Lung microvascular endothelial cell (primary cell): ENCODE measurements at regions not wholly inside any gene's neighbourhood (a gene's known extent, or its start where the extent isn't known, plus 50 kb on each side); places are given as distances from the start of the nearest gene placed in this dataset.
"Not testable (repeated sequence)": the region's sequence is repeated elsewhere in the genome, so short reads cannot be mapped to it uniquely, and the experiment has no call there.

Experiments used
- DNase-seq, 2 donors: peaks; one replicate each; pipeline versions ENCODE4 v3.0.0 to v3.0.0-alpha.2; 2010; ENCODE audit warnings: low read depth in 2 of 2

DNA sequence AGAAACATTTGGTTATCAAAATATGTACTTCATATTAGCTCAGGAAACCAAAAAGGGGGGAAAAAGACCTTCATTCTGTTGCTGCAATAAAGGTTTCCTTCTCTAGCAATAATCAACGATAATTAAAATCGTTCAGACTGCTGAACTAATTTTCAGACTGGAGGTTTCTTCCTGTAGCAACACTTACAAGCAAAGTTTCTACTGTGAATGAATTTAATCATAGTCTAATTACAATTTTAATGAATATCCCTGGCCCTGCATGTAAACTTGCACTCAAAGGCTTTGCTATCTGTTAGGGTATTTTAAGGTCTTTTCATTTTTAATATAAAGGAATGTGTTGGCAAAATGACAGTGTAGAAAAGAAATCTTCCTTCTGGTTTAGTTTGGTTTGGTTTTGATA is 265.2 kb downstream of the QDPR start:
- DNase-seq, result no peak

DNA sequence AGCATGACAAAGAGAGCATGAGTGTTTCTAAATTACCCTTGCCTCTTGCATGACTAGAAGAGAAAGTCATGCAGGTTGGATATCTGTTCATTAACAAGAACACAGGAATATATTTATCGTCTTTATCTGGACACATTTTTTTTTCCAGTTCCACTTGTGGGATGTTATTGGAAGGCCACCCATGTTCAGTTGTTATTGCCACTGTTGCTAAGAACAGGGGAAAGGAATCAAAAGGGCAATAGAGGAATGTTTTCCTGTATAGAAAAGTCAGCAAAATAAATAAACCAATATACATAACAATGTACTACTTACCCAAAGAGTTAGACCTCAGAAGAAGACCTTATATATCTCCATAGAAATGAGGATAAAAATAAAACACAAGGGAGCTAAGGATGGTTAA is 270.1 kb downstream of the QDPR start:
- peak in 1 of 2 donors; percentile 27 for DNase-seq

DNA sequence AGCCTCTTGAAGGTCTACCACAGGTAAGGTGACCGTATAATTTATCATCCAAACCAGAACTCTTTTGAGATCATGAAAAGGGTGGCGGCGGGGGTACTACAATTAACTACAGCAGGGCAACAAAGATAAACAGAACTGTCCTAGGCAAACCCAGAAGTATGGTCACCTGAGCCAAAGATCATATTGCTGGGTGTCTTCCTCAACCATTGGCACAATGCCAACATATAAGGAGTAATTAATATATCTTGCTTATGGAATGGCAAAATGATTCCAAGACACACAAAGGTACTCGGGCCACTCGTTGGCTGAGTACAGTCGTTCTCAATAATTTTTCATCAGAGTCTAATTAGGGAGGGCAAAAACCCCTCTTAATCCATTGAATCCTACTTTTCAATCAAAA is 273.3 kb downstream of the QDPR start:
- DNase-seq, result no peak

DNA sequence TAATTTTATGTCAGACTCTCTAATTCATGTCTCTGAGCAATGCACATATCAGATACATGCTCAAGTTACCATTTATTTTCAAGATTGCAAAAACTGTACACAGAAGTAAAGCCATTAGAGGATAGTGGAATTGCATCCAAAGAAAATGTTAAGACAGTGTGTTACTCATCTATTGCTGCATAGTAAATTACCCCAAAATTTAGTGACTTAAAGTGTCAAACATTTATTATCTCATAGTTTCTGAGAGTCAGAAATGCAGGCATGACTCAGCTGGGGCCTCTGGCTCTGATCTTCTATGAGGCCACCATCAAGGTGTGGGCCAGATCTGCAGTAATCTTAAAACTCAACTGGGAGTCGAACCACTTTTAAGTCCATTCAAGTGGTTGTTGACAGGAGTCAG is 275.2 kb downstream of the QDPR start:
- DNase-seq, result no peak

DNA sequence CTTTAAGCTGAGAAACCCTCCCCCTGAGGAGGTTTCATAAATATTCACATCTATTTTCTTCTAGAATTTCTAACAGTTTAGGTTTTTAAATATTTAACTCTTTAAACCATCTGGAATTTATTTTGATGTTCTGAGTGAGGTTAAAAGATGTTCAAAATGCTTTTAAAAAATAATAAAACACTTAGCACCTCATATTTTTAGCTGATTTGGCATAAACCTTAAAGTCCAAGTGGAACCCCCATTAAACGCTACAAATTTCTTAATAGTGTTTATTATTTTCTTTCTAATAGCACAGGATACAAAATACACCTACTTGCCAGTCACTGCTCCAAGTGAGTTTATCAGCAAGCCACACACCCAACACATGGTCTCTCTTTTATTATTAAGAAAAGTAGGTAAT is 277.2 kb downstream of the QDPR start:
- no peak for DNase-seq

DNA sequence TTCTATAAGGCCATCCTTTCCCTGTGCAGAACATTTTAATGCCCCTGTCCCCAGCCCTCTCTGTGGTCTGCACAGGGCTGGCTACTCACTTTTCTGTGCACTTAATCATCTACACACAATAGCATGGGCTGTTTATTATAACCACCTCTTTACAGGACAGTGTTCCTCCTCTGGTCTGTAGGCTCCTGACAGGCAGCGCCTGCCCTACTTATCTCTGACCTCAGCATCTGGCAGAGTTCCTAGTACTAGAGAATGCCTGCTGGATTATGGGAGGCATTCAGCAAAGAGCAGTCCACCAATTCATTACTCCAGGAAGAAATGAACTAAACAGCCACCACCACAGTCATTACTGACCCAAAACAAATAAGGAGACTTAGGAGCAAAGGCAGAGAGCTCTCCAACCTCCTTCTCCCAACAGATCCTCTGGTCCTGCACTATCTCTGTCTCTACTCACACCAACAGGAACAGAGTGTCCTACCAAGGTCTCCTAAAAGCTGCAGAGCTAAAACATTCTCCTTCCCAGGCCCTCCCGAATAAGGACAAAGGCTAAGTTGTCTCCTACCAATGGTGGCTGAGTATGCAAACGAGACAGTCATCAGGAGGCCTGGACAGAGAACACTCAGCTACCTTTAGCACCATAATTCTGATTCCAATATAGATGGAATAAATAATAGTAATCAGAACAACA is 279.2 kb downstream of the QDPR start:
- peak; percentile 6 to 54 for DNase-seq

DNA sequence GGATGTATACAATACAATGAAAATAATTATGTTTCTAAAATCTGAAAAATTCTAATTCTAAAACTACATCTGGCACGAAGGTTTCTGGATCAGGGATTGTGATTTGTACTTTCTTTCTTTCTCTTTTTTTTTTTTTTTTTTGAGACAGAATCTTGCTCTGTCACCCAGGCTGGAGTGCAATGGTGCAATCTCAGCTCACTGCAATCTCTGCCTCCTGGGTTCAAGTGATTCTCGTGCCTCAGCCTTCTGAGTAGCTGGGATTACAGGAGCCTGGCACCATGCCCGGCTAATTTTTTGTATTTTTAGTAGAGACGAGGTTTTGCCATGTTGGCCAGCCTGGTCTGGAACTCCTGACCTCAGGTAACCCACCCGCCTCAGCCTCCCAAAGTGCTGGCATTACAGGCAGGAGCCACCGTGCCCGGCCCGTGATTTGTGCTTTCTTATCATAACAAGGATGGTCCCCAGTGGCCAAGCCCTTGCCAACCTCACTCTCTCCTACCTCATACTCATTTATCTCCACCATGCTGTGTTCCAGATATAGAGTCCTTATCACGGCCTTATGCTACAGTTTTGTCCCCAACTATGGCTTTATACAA is 279.9 kb downstream of the QDPR start:
- not testable (repeated sequence) for DNase-seq

DNA sequence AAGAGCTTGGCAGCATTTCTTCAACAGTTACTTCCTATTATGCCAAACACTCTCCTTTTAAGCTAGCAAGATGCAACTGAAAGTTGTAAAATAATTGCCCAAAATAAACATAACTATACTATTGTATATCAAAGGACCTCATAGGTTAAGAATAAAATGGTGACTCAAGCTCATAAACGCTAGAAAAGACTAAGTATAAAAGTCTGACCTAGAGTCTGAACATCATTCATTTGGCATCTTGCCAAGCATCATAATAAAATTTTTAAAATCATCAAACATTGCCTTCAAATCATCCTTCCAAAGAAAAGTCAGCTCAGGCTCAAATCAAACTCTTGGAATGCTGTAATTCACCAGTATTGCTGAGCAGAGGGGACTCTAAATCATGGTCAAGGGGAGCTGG is 281.2 kb downstream of the QDPR start:
- DNase-seq, result no peak

DNA sequence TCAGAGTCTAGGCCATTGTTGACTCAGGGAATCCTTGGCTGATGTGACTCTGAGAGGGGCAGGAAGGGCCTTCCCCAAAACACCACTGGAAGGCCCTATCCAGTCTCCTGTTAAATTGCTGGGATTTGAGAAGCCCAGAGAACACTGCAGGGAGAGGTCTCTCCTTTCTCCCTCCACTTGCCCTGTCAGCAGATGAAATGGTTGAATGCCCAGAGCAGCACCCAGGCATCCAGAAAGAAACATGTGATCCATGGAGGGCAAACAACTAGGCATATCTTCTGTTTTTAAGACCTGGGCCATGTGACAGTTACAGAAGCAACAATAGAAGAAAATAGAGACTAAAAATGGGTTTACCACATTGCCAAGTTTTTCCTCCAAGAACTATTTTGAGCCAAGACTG is 291.1 kb downstream of the QDPR start:
- DNase-seq, result no peak

DNA sequence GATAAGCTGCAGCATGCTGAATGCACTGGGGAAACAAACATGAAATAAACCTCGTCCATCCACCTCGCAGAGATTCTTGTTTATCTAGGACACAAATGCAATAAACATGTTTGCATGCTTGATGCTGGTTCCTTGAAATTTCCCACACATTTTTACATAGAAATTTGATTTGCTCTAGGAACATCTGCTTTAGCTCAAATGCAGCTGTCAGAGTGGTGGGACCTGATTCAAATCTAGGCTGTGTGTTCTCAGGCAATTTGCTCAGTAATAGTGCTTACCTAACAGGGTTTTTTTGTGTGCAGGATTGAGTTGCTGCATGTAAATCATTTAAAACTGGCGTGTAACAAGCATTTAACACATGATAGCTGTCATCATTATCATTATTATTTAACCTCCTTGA is 293.1 kb downstream of the QDPR start:
- no peak for DNase-seq

DNA sequence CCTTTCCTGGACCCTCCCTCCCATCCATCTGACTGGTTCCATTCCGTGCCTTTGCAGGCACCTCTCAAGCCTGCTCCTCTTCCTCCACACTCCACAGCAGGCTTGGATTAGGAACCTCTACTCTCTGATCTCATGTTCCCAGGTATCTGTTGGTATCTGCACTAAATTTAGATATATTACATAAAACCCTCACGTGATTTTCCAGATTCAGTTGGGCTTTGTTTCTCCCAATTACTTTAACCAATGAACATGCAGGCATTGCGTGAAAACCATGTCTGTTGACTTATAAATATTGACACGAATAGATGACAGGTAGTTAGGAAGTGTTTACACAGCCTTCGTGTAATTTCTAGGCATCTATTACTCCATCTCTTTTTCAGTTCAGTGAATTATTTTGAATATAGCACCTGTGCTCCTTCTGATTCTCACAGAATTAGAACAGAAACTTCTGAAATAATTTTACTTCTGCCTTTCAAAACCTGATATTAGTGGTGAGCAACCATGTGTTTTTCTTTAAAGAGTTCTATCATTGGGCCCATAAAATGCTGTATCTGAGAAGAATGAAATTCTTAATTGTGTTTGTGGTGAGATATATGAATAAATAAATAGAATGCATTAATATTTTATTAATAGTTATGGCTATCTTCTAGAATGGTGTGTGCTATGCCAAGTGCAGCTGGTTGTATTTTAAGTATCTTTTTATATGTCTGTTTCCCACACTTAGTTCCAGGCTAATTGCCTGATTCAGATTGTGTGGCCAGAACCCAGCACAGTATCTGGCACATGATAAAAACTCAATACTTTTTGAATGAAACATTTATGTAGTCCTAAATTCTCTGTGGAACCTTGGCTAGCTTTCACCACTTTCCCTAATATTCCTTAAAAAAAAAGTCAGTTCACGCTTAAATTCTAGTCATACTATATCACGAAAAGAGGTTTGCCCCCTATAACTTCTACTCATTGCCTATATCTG is 304.8 kb downstream of the QDPR start:
- no peak for DNase-seq

DNA sequence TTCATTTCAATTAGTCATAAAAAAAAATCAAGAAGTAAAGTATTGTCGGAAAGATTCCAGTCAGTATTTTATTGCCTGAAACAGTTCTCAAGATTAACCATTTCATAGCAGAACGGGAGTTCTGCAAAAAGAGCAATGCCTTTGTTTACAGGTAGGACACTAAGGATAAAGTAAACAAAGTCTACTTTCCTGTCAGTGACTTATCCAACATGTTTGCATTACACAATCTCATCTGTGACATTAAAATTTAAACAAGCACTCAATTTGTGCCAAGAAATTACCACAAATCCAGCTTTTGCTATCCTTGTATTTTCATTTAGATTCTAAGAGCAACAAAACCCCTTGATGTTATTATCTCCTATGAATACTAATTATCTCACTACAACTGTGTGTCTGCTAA is 306.5 kb upstream of the LDB2 start:
- DNase-seq, result no peak

DNA sequence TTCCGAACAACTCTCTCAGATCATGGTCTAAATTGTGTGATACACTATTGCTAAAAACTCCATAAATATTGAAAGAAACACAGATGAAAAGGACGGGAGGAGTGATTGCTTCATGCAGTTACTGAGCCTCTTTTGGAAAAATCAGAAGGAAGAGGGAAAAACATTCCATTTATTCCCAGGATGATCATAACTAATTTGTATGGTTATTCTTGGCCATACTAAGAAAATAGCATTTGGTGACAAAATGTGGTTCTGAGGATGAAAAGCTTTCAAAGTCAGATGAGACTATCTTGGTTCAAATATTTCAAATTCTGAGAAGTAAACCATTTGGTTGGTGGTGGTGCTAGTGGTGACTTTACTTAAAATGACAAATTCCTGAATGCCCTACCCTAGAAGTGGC is 305.4 kb upstream of the LDB2 start:
- DNase-seq, result no peak

DNA sequence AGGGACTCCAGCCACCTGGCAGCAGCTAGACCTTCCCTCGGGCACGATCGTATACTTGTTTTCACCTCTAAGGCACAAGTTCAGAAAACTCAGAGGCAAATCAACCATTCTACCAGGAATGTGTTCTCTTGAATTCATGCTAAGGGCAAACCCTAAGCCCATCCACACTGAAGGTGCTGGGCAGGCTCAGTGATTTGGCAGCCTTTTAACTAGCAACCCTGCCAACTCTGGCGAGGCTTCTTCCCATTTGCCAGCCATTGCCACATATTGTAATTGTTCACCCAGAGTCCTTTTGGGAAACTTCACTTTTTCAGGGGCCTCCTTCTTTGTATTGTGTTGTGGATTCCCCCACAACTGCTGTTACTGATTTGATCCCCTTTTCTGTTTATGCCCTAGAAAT is 298.6 kb upstream of the LDB2 start:
- DNase-seq, result no peak

DNA sequence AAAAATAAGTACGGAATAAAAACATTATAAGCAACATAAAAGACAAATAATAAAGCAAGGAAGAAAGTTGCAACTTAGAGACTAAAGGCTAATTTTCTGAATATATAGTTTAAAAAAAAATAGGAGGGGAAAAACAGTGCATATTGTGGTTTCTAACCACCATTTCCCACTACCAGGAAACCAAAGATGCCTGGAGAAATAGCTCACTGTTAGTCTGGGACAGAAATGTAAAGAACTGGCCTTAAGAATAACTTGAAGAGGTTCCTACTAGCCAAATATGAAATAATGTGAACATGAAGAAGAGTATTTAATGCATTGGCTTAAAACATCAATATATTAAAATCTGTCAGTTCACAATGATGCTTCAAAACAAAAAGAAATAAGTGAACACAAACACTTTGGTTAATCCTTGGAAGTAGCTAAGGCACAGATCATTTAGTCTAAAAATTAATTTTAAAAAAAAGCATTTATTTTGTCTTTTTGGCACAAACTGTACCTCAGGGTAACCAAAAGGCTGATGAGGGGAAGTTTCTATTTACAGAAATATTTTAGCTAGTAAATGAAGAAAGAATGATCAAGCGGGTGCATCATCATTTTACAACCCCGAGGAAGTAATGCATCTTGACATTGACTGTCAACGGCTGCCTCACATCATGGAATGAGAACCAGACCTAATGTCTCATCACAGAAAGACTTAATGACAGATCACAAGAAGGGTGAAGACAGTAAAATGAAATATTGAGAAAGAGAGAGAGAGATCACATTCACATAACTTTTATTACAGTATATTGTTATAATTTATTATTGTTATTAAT is 297.2 kb upstream of the LDB2 start:
- DNase-seq, result no peak

DNA sequence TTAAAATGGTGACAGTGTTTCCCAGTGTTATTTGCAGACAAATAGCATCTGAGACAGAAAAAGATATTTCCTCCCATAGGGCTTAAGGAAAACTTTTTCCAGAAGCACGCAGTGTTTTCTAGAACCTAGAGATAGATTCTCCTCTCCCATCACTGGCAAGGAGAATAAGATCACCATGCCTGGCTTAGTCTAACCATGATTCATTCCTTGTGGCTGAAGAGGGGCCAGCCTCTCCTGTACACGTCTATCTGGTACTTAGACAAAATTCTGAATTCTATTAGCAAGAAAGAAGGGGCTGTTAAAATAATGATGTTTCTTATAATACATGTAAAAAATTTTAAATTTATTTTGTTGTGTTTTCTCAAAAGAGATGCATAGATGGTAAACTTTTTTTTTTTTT is 296.1 kb upstream of the LDB2 start:
- DNase-seq, result no peak

DNA sequence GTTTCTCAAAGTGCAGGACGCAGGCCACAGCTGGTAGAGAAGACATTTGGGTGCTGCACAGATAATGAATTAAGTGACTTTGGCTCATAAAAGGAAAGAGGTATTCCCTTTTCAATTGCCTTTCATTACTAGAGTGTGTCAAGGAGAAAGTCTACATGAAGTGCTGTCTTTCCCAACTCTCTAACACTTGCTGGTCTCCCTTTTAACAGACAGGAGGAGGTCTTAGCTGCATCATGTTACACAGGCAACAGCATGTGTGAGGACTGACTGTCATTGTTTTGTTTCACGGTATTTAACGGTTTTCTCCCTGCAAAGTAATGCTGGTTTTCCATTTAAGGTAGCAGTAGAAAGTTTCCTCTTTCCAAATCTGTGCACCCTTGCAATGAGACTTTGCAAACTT is 291.3 kb upstream of the LDB2 start:
- no peak for DNase-seq

DNA sequence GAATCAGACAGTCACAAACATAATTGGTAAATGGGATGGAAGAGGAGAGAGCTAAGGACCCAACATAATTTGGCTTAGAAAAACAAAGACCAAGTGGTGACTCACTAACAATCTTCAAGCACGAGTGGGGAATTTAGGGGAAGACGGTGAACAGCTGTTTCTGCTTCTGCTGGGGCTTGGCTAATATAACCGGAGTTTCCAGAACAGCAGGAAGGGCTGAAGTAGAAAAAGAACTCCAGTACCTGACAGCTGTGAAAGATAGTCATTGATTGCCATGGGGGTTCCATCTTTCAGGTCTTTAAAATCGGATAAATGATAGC is 290.9 kb upstream of the LDB2 start:
- no peak for DNase-seq

DNA sequence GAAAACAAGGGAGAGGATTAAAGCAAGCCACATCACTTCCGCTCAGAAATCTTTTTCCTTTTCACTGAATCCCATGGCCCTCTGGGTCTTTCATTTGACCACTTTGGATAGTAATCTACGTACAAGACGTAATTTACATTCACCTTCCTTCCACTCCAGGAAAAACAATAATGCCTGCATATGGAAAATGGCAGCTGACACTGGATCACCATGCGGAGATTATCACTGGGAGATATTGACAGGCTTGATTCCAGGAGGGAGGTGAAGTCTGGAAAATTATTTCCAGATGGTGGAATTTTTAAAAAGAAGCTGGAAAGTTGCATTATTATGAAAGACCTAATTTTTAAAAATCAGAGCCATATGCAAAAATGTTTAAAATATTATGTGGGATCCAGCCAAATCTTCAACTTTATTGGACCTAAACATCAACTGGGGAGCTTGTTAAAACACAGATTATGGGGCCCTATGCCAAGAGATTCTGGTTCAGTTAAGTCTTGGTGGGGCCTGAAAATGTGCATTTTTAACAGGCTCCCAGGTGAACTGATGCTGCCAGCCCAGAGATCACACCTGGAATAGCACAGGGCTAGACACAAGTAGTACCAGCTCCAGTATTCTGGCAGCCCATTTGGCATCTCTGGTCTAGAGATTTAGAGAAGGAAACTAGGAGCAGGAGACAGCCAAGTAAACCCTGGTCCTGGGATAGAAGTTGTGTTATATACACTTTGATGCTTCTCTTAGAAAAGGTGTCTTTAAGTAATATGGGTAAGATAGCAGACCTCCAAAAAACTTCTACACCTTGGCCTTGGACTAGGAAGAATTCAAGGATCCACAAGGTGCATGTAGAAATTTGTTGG is 290.3 kb upstream of the LDB2 start:
- no peak for DNase-seq

DNA sequence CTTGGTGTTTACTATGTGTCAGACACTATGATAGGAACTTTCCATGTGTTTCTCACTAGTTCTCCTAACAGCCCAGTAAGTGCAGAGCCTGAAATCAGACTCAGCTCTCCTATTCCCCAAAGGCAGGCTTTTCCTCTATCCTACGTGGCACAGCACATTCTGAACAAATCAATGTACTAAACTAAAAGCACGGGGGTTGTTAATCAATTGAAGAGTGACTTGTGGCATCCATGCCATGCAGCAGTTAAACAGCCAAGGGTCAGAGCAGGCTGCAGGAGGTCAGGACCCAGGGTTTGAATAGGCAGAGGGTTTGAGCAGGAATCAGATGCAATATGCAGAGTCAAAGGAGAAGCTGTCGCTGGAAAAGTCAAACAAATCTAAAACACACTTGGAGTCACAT is 289.7 kb upstream of the LDB2 start:
- DNase-seq, result no peak

DNA sequence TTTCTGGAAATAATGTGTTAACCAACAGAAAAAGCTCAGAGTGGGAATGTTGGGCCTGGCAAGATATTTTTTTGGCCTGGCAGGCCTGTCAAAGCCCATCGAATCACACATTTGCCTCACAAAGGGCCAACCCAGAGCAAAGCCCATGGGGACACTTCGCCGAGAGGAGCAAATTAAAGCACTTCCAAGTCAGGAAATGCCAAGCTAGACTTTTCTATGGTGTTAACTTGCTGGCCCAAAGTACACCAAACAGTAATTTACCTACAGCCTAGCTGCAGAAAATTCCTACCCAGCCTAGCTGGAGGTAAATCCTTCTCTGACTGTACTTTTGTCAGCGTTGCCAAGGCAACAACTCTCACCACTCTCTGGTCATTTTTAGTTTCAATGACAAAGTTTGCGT is 288.6 kb upstream of the LDB2 start:
- DNase-seq, result no peak
